GM23338 (cell line): ENCODE measurements at regions not wholly inside any gene's neighbourhood (a gene's known extent, or its start where the extent isn't known, plus 50 kb on each side); places are given as distances from the start of the nearest gene placed in this dataset.

Experiments used
- ATAC-seq: fragments of 200-7000 bp; cut with Tn5 transposase; 3 replicates; pipeline ENCODE4 v1.9.1; 2020
- DNase-seq: peaks from one replicate; pipeline ENCODE4 v3.0.0-alpha.2; 2015; ENCODE audit warnings: low spot score
- H2AFZ ChIP-seq: fragments of 200-600 bp; sonication (generic); 2 replicates; pipeline ENCODE4 v1.8.0; 2016; ENCODE audit warnings: antibody characterized with exemption, mild to moderate bottlenecking, moderate library complexity
- H3F3A ChIP-seq: fragments of 200-600 bp; sonication (generic); replicated peaks from 2 replicates; pipeline ENCODE4 v1.8.0; 2017; ENCODE audit warnings: antibody characterized with exemption, mixed run types, low read depth
- H3K27ac ChIP-seq: fragments of 200-600 bp; sonication (generic); 2 replicates; pipeline ENCODE4 v1.6.1; 2016; ENCODE audit warnings: low read depth
- H3K27me3 ChIP-seq: fragments of 200-600 bp; sonication (generic); 2 replicates; pipeline ENCODE4 v1.8.0; 2016; ENCODE audit warnings: mild to moderate bottlenecking, mixed run types, moderate library complexity; ENCODE audit not compliant: insufficient read depth
- H3K36me3 ChIP-seq: fragments of 200-600 bp; sonication (generic); 2 replicates; pipeline ENCODE4 v1.8.0; 2016; ENCODE audit warnings: mild to moderate bottlenecking; ENCODE audit not compliant: insufficient read depth
- H3K4me1 ChIP-seq: fragments of 200-600 bp; sonication (generic); 2 replicates; pipeline ENCODE4 v1.8.0; 2016; ENCODE audit warnings: mild to moderate bottlenecking, moderate library complexity; ENCODE audit not compliant: insufficient read depth
- H3K4me2 ChIP-seq: fragments of 200-600 bp; sonication (generic); 2 replicates; pipeline ENCODE4 v1.7.1; 2017; ENCODE audit warnings: mixed run types
- H3K4me3 ChIP-seq: fragments of 200-600 bp; sonication (generic); 2 replicates; pipeline ENCODE4 v1.6.1; 2016; ENCODE audit warnings: mixed run types
- H3K79me2 ChIP-seq: fragments of 200-600 bp; sonication (generic); replicated peaks from 2 replicates; pipeline ENCODE4 v1.8.0; 2017; ENCODE audit warnings: mild to moderate bottlenecking; ENCODE audit not compliant: insufficient read depth
- H3K9me2 ChIP-seq: fragments of 200-600 bp; sonication (generic); 2 replicates; pipeline ENCODE4 v1.8.0; 2017; ENCODE audit not compliant: insufficient read depth
- H4K20me1 ChIP-seq: fragments of 200-600 bp; sonication (generic); replicated peaks from 2 replicates; pipeline ENCODE4 v1.8.0; 2017; ENCODE audit warnings: mild to moderate bottlenecking; ENCODE audit not compliant: insufficient read depth
- H3K27ac Mint-ChIP-seq: 2 replicates; pipeline ENCODE4 v1.8.0; 2020; ENCODE audit warnings: inconsistent platforms, mild to moderate bottlenecking, moderate library complexity, mixed read lengths
- H3K27me3 Mint-ChIP-seq: 3 replicates; pipeline ENCODE4 v1.8.0; 2022; ENCODE audit warnings: low read depth, mild to moderate bottlenecking, moderate library complexity, mixed read lengths, inconsistent platforms; ENCODE audit not compliant: insufficient read depth, poor library complexity
- H3K36me3 Mint-ChIP-seq: 3 replicates; pipeline ENCODE4 v1.8.0; 2021; ENCODE audit warnings: low read depth, mild to moderate bottlenecking, inconsistent platforms, moderate library complexity, mixed read lengths
- H3K4me1 Mint-ChIP-seq: 3 replicates; pipeline ENCODE4 v1.8.0; 2020; ENCODE audit warnings: mild to moderate bottlenecking, inconsistent platforms, mixed read lengths
- H3K4me3 Mint-ChIP-seq: 3 replicates; pipeline ENCODE4 v1.8.0; 2021; ENCODE audit warnings: moderate library complexity, mild to moderate bottlenecking, inconsistent platforms, mixed read lengths
- H3K9me3 Mint-ChIP-seq: 3 replicates; pipeline ENCODE4 v1.8.0; 2020; ENCODE audit warnings: moderate library complexity, mild to moderate bottlenecking, inconsistent platforms, mixed read lengths
- CREB1 ChIP-seq: fragments of 250-450 bp; sonication (Bioruptor Pico); IDR thresholded peaks from 2 replicates; pipeline ENCODE4 v1.5.0; 2020; ENCODE audit warnings: low read depth, mild to moderate bottlenecking, moderate library complexity
- CTCF ChIP-seq, 2 experiments: fragments of 200-600 bp in 1 of 2; sonication (generic) in 1 of 2; conservative IDR thresholded peaks; 2 replicates each; pipeline versions ENCODE4 v1.5.1 to v1.6.1; 2016 to 2017; ENCODE audit warnings: antibody characterized with exemption in 2 of 2, low read depth in 2 of 2, mild to moderate bottlenecking in 2 of 2, moderate library complexity in 1 of 2
- ETS1 ChIP-seq: IDR thresholded peaks from 2 replicates; pipeline ENCODE4 v1.6.1; 2016; ENCODE audit warnings: antibody characterized with exemption
- EZH2 ChIP-seq: fragments of 200-600 bp; sonication (generic); IDR thresholded peaks from one replicate; pipeline ENCODE4 v1.8.0; 2017; ENCODE audit warnings: antibody characterized with exemption, mild to moderate bottlenecking, low read depth; ENCODE audit not compliant: unreplicated experiment
- EZH2phosphoT487 ChIP-seq: fragments of 200-600 bp; sonication (generic); IDR thresholded peaks from one replicate; pipeline ENCODE4 v1.8.1; 2018; ENCODE audit warnings: antibody characterized with exemption; ENCODE audit not compliant: unreplicated experiment
- JUNB ChIP-seq: IDR thresholded peaks from one replicate; pipeline ENCODE4 v1.6.1; 2016; ENCODE audit warnings: antibody characterized with exemption; ENCODE audit not compliant: unreplicated experiment
- NANOG ChIP-seq: IDR thresholded peaks from 2 replicates; pipeline ENCODE4 v1.6.1; 2016; ENCODE audit warnings: antibody characterized with exemption, borderline replicate concordance
- POLR2AphosphoS5 ChIP-seq: IDR thresholded peaks from 2 replicates; pipeline ENCODE4 v1.6.1; 2016; ENCODE audit warnings: antibody characterized with exemption, low read depth
- STAT1 ChIP-seq: IDR thresholded peaks from one replicate; pipeline ENCODE4 v1.6.1; 2016; ENCODE audit warnings: antibody characterized with exemption; ENCODE audit not compliant: unreplicated experiment
- ZNF114 ChIP-seq: fragments of 250-450 bp; sonication (Bioruptor Pico); IDR thresholded peaks from 2 replicates; pipeline ENCODE4 v1.5.0; 2020; ENCODE audit warnings: mild to moderate bottlenecking, moderate library complexity
- ZNF331 ChIP-seq: fragments of 250-450 bp; sonication (Bioruptor Pico); IDR thresholded peaks from 2 replicates; pipeline ENCODE4 v1.5.0; 2020; ENCODE audit warnings: low read depth, mild to moderate bottlenecking, moderate library complexity
- TF ChIP-seq, protein P1 (sequence below): IDR thresholded peaks from one replicate; pipeline ENCODE4 v1.6.1; 2018; ENCODE audit warnings: antibody characterized with exemption; ENCODE audit not compliant: unreplicated experiment

DNA sequence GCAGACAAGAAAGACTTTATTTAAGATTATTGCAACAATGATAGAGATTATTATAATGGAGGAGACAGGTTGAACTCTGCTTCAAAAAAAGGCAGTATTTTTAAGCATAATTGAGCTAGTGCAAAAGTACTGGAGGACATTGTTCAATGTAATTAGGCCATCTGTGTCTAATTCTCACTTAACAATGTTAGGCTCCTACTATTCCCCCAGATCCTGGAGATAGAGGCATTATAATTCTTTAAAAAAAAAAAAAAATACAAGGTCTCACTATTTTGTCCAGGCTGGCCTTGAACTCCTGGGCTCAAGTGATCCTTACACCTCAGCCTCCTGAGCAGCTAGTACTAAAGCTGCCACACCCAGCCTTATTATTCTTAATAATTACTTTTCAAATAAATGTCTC is 193.4 kb upstream of the NUDT12 start (continued):
- TF ChIP-seq, protein P1, sequence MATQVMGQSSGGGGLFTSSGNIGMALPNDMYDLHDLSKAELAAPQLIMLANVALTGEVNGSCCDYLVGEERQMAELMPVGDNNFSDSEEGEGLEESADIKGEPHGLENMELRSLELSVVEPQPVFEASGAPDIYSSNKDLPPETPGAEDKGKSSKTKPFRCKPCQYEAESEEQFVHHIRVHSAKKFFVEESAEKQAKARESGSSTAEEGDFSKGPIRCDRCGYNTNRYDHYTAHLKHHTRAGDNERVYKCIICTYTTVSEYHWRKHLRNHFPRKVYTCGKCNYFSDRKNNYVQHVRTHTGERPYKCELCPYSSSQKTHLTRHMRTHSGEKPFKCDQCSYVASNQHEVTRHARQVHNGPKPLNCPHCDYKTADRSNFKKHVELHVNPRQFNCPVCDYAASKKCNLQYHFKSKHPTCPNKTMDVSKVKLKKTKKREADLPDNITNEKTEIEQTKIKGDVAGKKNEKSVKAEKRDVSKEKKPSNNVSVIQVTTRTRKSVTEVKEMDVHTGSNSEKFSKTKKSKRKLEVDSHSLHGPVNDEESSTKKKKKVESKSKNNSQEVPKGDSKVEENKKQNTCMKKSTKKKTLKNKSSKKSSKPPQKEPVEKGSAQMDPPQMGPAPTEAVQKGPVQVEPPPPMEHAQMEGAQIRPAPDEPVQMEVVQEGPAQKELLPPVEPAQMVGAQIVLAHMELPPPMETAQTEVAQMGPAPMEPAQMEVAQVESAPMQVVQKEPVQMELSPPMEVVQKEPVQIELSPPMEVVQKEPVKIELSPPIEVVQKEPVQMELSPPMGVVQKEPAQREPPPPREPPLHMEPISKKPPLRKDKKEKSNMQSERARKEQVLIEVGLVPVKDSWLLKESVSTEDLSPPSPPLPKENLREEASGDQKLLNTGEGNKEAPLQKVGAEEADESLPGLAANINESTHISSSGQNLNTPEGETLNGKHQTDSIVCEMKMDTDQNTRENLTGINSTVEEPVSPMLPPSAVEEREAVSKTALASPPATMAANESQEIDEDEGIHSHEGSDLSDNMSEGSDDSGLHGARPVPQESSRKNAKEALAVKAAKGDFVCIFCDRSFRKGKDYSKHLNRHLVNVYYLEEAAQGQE = no peak
- no peak for TF ChIP-seq ETS1
- TF ChIP-seq NANOG = no peak
- TF ChIP-seq CREB1 (CRISPR knock-in tag) = no peak
- no peak for TF ChIP-seq ZNF331 (CRISPR knock-in tag)

DNA sequence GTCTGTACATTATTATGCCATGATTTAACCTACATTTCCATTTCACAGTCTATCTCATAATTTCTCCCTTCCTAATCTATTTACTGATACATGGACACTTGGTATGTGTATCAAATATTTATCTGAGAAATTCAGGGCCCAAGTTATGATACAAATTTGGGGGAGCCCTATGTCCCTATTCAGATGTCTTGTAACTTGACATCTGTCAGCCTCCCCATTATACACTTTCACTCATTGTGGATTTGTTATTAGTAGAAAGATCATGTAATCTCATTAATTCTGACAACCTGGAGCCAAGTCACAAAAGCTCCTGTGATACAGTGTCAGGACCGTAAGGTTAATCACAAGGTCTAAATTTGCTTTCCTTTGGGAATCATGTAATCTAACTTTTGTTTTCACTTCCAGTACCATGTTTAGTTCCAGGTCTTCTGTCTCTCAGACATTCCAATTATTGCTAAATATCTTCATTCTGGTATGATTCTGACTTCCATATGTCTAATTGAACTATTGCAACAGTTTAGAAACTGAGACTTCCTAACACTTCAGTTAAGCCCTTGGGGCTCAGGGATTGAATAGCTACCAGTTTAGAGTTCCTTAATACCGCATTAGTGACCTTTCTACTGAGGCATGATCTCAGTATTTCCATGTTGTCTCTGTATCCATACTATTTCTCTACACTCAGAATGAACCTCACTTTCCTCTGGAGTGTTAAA is 182.9 kb upstream of the NUDT12 start:
- no peak for DNase-seq
- no peaks in the 10 kb centered on the region for H3K36me3 Mint-ChIP-seq
- ATAC-seq = no peak
- TF ChIP-seq EZH2phosphoT487 = no peak
- no peak for TF ChIP-seq CTCF (conservative IDR thresholded peaks at IDR 0.05; ENCODE audit: low read depth in 2 of 2)
- TF ChIP-seq ZNF331 (CRISPR knock-in tag) = no peak
- TF ChIP-seq EZH2 = no peak
- no peak for TF ChIP-seq STAT1
- TF ChIP-seq POLR2AphosphoS5 = no peak
- TF ChIP-seq, protein P1 = no peak
- TF ChIP-seq ZNF114 (CRISPR knock-in tag) = no peak
- TF ChIP-seq JUNB = no peak
- no peak for TF ChIP-seq NANOG

More for the DNA sequence above, 182.9 kb upstream of the NUDT12 start:
- no peak overlapping the region for H3K4me2 ChIP-seq
- Mint-ChIP-seq H3K4me1 (no peaks in the 10 kb centered on the region; the same call in 2 of the 3 replicates), H3K9me3 (no peaks in the 10 kb centered on the region), H3K27me3 (no peaks in the 10 kb centered on the region), H3K27ac (no peak overlapping the region), H3K4me3 (no peak overlapping the region)
- H3F3A ChIP-seq = no peaks in the 10 kb centered on the region
- H3K36me3 ChIP-seq = no peaks in the 10 kb centered on the region
- no peaks in the 10 kb centered on the region for H3K79me2 ChIP-seq
- no peaks in the 10 kb centered on the region; the same call in 1 of the 2 replicates for H3K4me1 ChIP-seq
- H4K20me1 ChIP-seq = no peaks in the 10 kb centered on the region
- H3K27ac ChIP-seq = no peak overlapping the region
- no peak overlapping the region for H3K4me3 ChIP-seq
- H3K9me2 ChIP-seq = 0 out of 2 replicates have a peak, but pooled peaks cover 3% of the 10 kb centered on the region
- no peak overlapping the region for H2AFZ ChIP-seq
- no peaks in the 10 kb centered on the region for H3K27me3 ChIP-seq
